HL-60 (cell line): ENCODE measurements at regions not wholly inside any gene's neighbourhood (a gene's known extent, or its start where the extent isn't known, plus 50 kb on each side); places are given as distances from the start of the nearest gene placed in this dataset.

Experiments used
- CTCF ChIP-seq: IDR thresholded peaks from one replicate; pipeline ENCODE4 v1.5.1; 2011; ENCODE audit warnings: low read length, control low read depth, inconsistent platforms; ENCODE audit not compliant: insufficient read depth
- GABPA ChIP-seq: IDR thresholded peaks from 2 replicates; pipeline ENCODE4 v1.6.1; 2012; ENCODE audit warnings: low read depth
- REST ChIP-seq: IDR thresholded peaks from 2 replicates; pipeline ENCODE4 v1.6.1; 2012; ENCODE audit warnings: low read depth; ENCODE audit not compliant: insufficient replicate concordance

- TF ChIP-seq CTCF (no peak), GABPA (no peak), REST (no peak)
Observed at GRCh38 chr6:126873791-126874190, 244.7 kb upstream of the RSPO3 start.
